NT2/D1 (cell line): ENCODE measurements at regions not wholly inside any gene's neighbourhood (a gene's known extent, or its start where the extent isn't known, plus 50 kb on each side); places are given as distances from the start of the nearest gene placed in this dataset.

Source experiments
- DNase-seq: peaks from one replicate; pipeline ENCODE4 v3.0.0-alpha.2; 2011; ENCODE audit warnings: low read depth, low spot score
- H3K27me3 ChIP-seq: 2 replicates; pipeline ENCODE4 v1.6.0; 2011; ENCODE audit warnings: mild to moderate bottlenecking; ENCODE audit not compliant: insufficient read length, insufficient read depth
- H3K36me3 ChIP-seq: 2 replicates; pipeline ENCODE4 v1.6.1; 2011; ENCODE audit warnings: mild to moderate bottlenecking, low read length, mixed read lengths; ENCODE audit not compliant: insufficient read depth, insufficient read length
- H3K4me1 ChIP-seq: 2 replicates; pipeline ENCODE4 v1.5.1; 2011; ENCODE audit not compliant: insufficient read depth, insufficient read length
- H3K4me3 ChIP-seq: 2 replicates; pipeline ENCODE4 v1.5.1; 2011; ENCODE audit warnings: low read depth; ENCODE audit not compliant: insufficient read length
- H3K9ac ChIP-seq: 2 replicates; pipeline ENCODE4 v1.6.0; 2011; ENCODE audit warnings: low read depth; ENCODE audit not compliant: insufficient read length
- H3K9me3 ChIP-seq: 2 replicates; pipeline ENCODE4 v1.5.1; 2011; ENCODE audit warnings: mild to moderate bottlenecking, low read length; ENCODE audit not compliant: insufficient read depth
- SUZ12 ChIP-seq: IDR thresholded peaks from 2 replicates; pipeline ENCODE4 v1.6.1; 2011; ENCODE audit not compliant: insufficient read length, insufficient read depth; ENCODE audit errors: extremely low read depth
- YY1 ChIP-seq: IDR thresholded peaks from 2 replicates; pipeline ENCODE4 v1.6.1; 2011; ENCODE audit not compliant: insufficient read length, insufficient read depth
- ZNF274 ChIP-seq: IDR thresholded peaks from 2 replicates; pipeline ENCODE4 v1.6.1; 2011; ENCODE audit warnings: mild to moderate bottlenecking, low read depth, low read length

- Histone ChIP-seq H3K4me3 (no peak overlapping the region), H3K4me1 (peaks cover 7% of the 10 kb centered on the region), H3K36me3 (no peaks in the 10 kb centered on the region), H3K9me3 (no peaks in the 10 kb centered on the region), H3K27me3 (no peaks in the 10 kb centered on the region), H3K9ac (no peak overlapping the region)
- DNase-seq = no peak
- TF ChIP-seq ZNF274 (no peak), YY1 (no peak), SUZ12 (no peak)
Measured at GRCh38 chr14:104428333-104428851, 151.2 kb upstream of the C14orf180 start.

GRCh38 chr14:104428860-104429259, 150.7 kb upstream of the C14orf180 start:
- no peaks in the 10 kb centered on the region for H3K27me3 ChIP-seq
- TF ChIP-seq SUZ12 (no peak), ZNF274 (no peak), YY1 (no peak)
- DNase-seq = no peak
- no peaks in the 10 kb centered on the region for H3K9me3 ChIP-seq
- H3K9ac ChIP-seq = no peak overlapping the region
- H3K4me3 ChIP-seq = no peak overlapping the region
- H3K4me1 ChIP-seq = peaks cover 7% of the 10 kb centered on the region
- H3K36me3 ChIP-seq = no peaks in the 10 kb centered on the region

GRCh38 chr14:104429291-104429861, 150.2 kb upstream of the C14orf180 start:
- peaks cover 7% of the 10 kb centered on the region for H3K4me1 ChIP-seq
- TF ChIP-seq SUZ12 (no peak), YY1 (no peak), ZNF274 (no peak)
- no peaks in the 10 kb centered on the region for H3K36me3 ChIP-seq
- no peak for DNase-seq
- H3K9ac ChIP-seq = no peak overlapping the region
- no peaks in the 10 kb centered on the region for H3K9me3 ChIP-seq
- H3K4me3 ChIP-seq = no peak overlapping the region
- no peaks in the 10 kb centered on the region for H3K27me3 ChIP-seq

GRCh38 chr14:104431351-104431928, 148.1 kb upstream of the C14orf180 start:
- H3K9ac ChIP-seq = no peak overlapping the region
- H3K36me3 ChIP-seq = no peaks in the 10 kb centered on the region
- no peak overlapping the region for H3K4me3 ChIP-seq
- DNase-seq = no peak
- H3K9me3 ChIP-seq = no peaks in the 10 kb centered on the region
- H3K27me3 ChIP-seq = no peaks in the 10 kb centered on the region
- peaks cover 4% of the 10 kb centered on the region for H3K4me1 ChIP-seq
- no peak for TF ChIP-seq YY1
- TF ChIP-seq SUZ12 = no peak
- no peak for TF ChIP-seq ZNF274

GRCh38 chr14:104431929-104432541, 147.5 kb upstream of the C14orf180 start:
- Histone ChIP-seq H3K27me3 (no peaks in the 10 kb centered on the region), H3K9ac (no peak overlapping the region), H3K9me3 (no peaks in the 10 kb centered on the region), H3K4me3 (no peak overlapping the region), H3K36me3 (no peaks in the 10 kb centered on the region), H3K4me1 (peaks cover 8% of the 10 kb centered on the region)
- TF ChIP-seq SUZ12 = no peak
- no peak for TF ChIP-seq ZNF274
- no peak for TF ChIP-seq YY1
- no peak for DNase-seq

GRCh38 chr14:104432611-104433231, 146.8 kb upstream of the C14orf180 start:
- no peaks in the 10 kb centered on the region for H3K9me3 ChIP-seq
- H3K36me3 ChIP-seq = no peaks in the 10 kb centered on the region
- TF ChIP-seq YY1 = no peak
- no peaks in the 10 kb centered on the region for H3K27me3 ChIP-seq
- H3K4me1 ChIP-seq = peaks cover 15% of the 10 kb centered on the region
- H3K9ac ChIP-seq = no peak overlapping the region
- no peak overlapping the region for H3K4me3 ChIP-seq
- no peak for DNase-seq
